PC-9 (cell line): ENCODE measurements at regions not wholly inside any gene's neighbourhood (a gene's known extent, or its start where the extent isn't known, plus 50 kb on each side); places are given as distances from the start of the nearest gene placed in this dataset.

Experiments used
- EZH2 ChIP-seq: fragments of 200-600 bp; sonication (generic); IDR thresholded peaks from 2 replicates; pipeline ENCODE4 v1.8.0; 2017; ENCODE audit warnings: antibody characterized with exemption, low read depth
- TF ChIP-seq, protein P1 (sequence below): fragments of 200-600 bp; sonication (generic); conservative IDR thresholded peaks from 2 replicates; pipeline ENCODE4 v1.6.1; 2017; ENCODE audit warnings: mixed run types, antibody characterized with exemption, mild to moderate bottlenecking, moderate library complexity

- TF ChIP-seq, protein P1, sequence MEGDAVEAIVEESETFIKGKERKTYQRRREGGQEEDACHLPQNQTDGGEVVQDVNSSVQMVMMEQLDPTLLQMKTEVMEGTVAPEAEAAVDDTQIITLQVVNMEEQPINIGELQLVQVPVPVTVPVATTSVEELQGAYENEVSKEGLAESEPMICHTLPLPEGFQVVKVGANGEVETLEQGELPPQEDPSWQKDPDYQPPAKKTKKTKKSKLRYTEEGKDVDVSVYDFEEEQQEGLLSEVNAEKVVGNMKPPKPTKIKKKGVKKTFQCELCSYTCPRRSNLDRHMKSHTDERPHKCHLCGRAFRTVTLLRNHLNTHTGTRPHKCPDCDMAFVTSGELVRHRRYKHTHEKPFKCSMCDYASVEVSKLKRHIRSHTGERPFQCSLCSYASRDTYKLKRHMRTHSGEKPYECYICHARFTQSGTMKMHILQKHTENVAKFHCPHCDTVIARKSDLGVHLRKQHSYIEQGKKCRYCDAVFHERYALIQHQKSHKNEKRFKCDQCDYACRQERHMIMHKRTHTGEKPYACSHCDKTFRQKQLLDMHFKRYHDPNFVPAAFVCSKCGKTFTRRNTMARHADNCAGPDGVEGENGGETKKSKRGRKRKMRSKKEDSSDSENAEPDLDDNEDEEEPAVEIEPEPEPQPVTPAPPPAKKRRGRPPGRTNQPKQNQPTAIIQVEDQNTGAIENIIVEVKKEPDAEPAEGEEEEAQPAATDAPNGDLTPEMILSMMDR = no peak
- no peak for TF ChIP-seq EZH2
Observed at GRCh38 chr7:40983111-40983510, 719.8 kb downstream of the INHBA start.
